Loucy (cell line): ENCODE measurements at regions not wholly inside any gene's neighbourhood (a gene's known extent, or its start where the extent isn't known, plus 50 kb on each side); places are given as distances from the start of the nearest gene placed in this dataset.

ENCODE experiments used
- H2AFZ ChIP-seq: fragments of 200-600 bp; sonication (generic); 2 replicates; pipeline ENCODE4 v1.6.0; 2016; ENCODE audit warnings: antibody characterized with exemption, mild to moderate bottlenecking, low read length, moderate library complexity
- H3F3A ChIP-seq: fragments of 200-600 bp; 2 replicates; pipeline ENCODE4 v1.6.0; 2016; ENCODE audit warnings: antibody characterized with exemption, low read depth, mild to moderate bottlenecking
- H3K27me3 ChIP-seq: fragments of 200-600 bp; sonication (generic); 2 replicates; pipeline ENCODE4 v1.6.1; 2014; ENCODE audit warnings: low read length, mild to moderate bottlenecking; ENCODE audit not compliant: insufficient read depth, poor library complexity, severe bottlenecking
- H3K36me3 ChIP-seq: fragments of 200-600 bp; sonication (generic); 2 replicates; pipeline ENCODE4 v1.6.1; 2016; ENCODE audit warnings: low read length; ENCODE audit not compliant: insufficient read depth
- H3K4me1 ChIP-seq: fragments of 200-600 bp; sonication (generic); 2 replicates; pipeline ENCODE4 v1.5.1; 2014; ENCODE audit warnings: low read length, mild to moderate bottlenecking; ENCODE audit not compliant: insufficient read depth, poor library complexity, severe bottlenecking
- H3K4me2 ChIP-seq: fragments of 200-600 bp; sonication (generic); 2 replicates; pipeline ENCODE4 v1.6.0; 2014; ENCODE audit warnings: antibody characterized with exemption, low read length, low read depth, mild to moderate bottlenecking; ENCODE audit not compliant: poor library complexity, severe bottlenecking
- H3K4me3 ChIP-seq: fragments of 200-600 bp; sonication (generic); 2 replicates; pipeline ENCODE4 v1.5.1; 2014; ENCODE audit warnings: low read length, mild to moderate bottlenecking, mixed read lengths; ENCODE audit not compliant: poor library complexity, severe bottlenecking
- H3K79me2 ChIP-seq: fragments of 200-600 bp; sonication (generic); 2 replicates; pipeline ENCODE4 v1.6.1; 2014; ENCODE audit warnings: low read length; ENCODE audit not compliant: insufficient read depth
- H3K9ac ChIP-seq: fragments of 200-600 bp; sonication (generic); 2 replicates; pipeline ENCODE4 v1.6.0; 2014; ENCODE audit warnings: mild to moderate bottlenecking, low read depth, low read length, moderate library complexity; ENCODE audit not compliant: poor library complexity, severe bottlenecking
- H3K9me2 ChIP-seq: fragments of 200-600 bp; sonication (generic); replicated peaks from 2 replicates; pipeline ENCODE4 v1.6.1; 2016; ENCODE audit warnings: low read depth, low read length, mixed read lengths
- H3K9me3 ChIP-seq: fragments of 200-600 bp; sonication (generic); 2 replicates; pipeline ENCODE4 v1.6.1; 2014; ENCODE audit warnings: mild to moderate bottlenecking, antibody characterized with exemption, low read length, low read depth; ENCODE audit not compliant: insufficient read depth
- H4K20me1 ChIP-seq: fragments of 200-600 bp; sonication (generic); 2 replicates; pipeline ENCODE4 v1.6.0; 2014; ENCODE audit warnings: antibody characterized with exemption, low read length, mild to moderate bottlenecking; ENCODE audit not compliant: insufficient read depth, poor library complexity, severe bottlenecking
- CTCF ChIP-seq: fragments of 200-600 bp; sonication (generic); conservative IDR thresholded peaks from 2 replicates; pipeline ENCODE4 v1.5.1; 2014; ENCODE audit warnings: mild to moderate bottlenecking, antibody characterized with exemption, low read length
- EZH2phosphoT487 ChIP-seq: fragments of 200-600 bp; IDR thresholded peaks from 2 replicates; pipeline ENCODE4 v1.6.1; 2018; ENCODE audit warnings: antibody characterized with exemption, mild to moderate bottlenecking, moderate library complexity, borderline replicate concordance

- Histone ChIP-seq H4K20me1 (no peaks in the 10 kb centered on the region), H3K9me2 (no peaks in the 10 kb centered on the region), H3K79me2 (no peaks in the 10 kb centered on the region), H2AFZ (no peak overlapping the region), H3K4me3 (no peak overlapping the region), H3K9ac (no peak overlapping the region), H3K27me3 (no peaks in the 10 kb centered on the region), H3F3A (peaks cover 3% of the 10 kb centered on the region; the same call in 1 of the 2 replicates), H3K4me2 (no peak overlapping the region), H3K4me1 (peaks cover 37% of the 10 kb centered on the region), H3K36me3 (no peaks in the 10 kb centered on the region), H3K9me3 (no peaks in the 10 kb centered on the region)
- TF ChIP-seq EZH2phosphoT487: no peak
- peak; percentile 81 for TF ChIP-seq CTCF
These were observed 101.9 kb upstream of the SFSWAP start for GRCh38 chr12:131608740-131609690.

- Histone ChIP-seq H3K9me3 (no peaks in the 10 kb centered on the region), H3K79me2 (no peaks in the 10 kb centered on the region), H3K9me2 (no peaks in the 10 kb centered on the region), H3K4me3 (no peak overlapping the region), H3K4me2 (no peak overlapping the region), H3K9ac (no peak overlapping the region), H2AFZ (no peak overlapping the region), H3K36me3 (no peaks in the 10 kb centered on the region), H4K20me1 (no peaks in the 10 kb centered on the region), H3K27me3 (no peaks in the 10 kb centered on the region), H3K4me1 (peaks cover 32% of the 10 kb centered on the region), H3F3A (no peaks in the 10 kb centered on the region)
- TF ChIP-seq EZH2phosphoT487 (no peak), CTCF (no peak)
These were observed 101.1 kb upstream of the SFSWAP start for GRCh38 chr12:131609762-131610161.

GRCh38 chr12:131610181-131610580 lies 100.7 kb upstream of the SFSWAP start:
- H3K4me3 ChIP-seq: no peak overlapping the region
- no peaks in the 10 kb centered on the region for H3K79me2 ChIP-seq
- no peaks in the 10 kb centered on the region for H3F3A ChIP-seq
- no peaks in the 10 kb centered on the region for H3K9me3 ChIP-seq
- no peak for TF ChIP-seq EZH2phosphoT487
- TF ChIP-seq CTCF: no peak
- H3K4me2 ChIP-seq: no peak overlapping the region
- no peaks in the 10 kb centered on the region for H3K36me3 ChIP-seq
- no peaks in the 10 kb centered on the region for H4K20me1 ChIP-seq
- no peaks in the 10 kb centered on the region for H3K27me3 ChIP-seq
- H3K9ac ChIP-seq: no peak overlapping the region
- H3K9me2 ChIP-seq: no peaks in the 10 kb centered on the region
- H3K4me1 ChIP-seq: peaks cover 28% of the 10 kb centered on the region
- no peak overlapping the region for H2AFZ ChIP-seq
